ENCODE measurements at regions not wholly inside any gene's neighbourhood (a gene's known extent, or its start where the extent isn't known, plus 50 kb on each side); places are given as distances from the start of the nearest gene placed in this dataset.

DNA sequence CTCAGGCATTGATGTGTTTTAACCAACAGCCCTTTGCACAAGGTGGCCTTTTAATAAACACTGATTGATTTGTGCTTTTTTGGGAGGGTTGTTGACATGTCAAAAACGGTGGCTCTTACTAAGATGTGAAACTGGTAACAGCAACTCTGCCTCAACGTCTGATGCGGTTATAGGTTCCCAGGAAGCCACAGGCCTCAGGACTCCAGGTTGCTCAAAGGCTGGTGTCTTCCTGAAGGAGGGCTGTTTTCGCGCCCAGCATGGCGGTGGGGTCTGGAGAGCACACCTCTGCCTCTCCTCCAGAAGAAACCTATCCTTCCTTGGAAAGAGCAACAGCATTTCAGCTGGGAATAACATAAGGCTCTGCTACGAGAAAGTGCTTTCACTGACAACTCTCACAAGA lies 187.5 kb downstream of the IRF8 start:
- TF ChIP-seq, protein P1, sequence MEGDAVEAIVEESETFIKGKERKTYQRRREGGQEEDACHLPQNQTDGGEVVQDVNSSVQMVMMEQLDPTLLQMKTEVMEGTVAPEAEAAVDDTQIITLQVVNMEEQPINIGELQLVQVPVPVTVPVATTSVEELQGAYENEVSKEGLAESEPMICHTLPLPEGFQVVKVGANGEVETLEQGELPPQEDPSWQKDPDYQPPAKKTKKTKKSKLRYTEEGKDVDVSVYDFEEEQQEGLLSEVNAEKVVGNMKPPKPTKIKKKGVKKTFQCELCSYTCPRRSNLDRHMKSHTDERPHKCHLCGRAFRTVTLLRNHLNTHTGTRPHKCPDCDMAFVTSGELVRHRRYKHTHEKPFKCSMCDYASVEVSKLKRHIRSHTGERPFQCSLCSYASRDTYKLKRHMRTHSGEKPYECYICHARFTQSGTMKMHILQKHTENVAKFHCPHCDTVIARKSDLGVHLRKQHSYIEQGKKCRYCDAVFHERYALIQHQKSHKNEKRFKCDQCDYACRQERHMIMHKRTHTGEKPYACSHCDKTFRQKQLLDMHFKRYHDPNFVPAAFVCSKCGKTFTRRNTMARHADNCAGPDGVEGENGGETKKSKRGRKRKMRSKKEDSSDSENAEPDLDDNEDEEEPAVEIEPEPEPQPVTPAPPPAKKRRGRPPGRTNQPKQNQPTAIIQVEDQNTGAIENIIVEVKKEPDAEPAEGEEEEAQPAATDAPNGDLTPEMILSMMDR (IDR thresholded peaks at IDR 0.05; ENCODE audit: extremely low read depth in 1 of 2, insufficient read depth in 1 of 2, low read depth in 1 of 2, low read length in 2 of 2), result no peak
- TF ChIP-seq JUN (IDR thresholded peaks at IDR 0.05; ENCODE audit: borderline replicate concordance, insufficient read depth, insufficient read length, low read depth), result no peak
- TF ChIP-seq, protein P2, sequence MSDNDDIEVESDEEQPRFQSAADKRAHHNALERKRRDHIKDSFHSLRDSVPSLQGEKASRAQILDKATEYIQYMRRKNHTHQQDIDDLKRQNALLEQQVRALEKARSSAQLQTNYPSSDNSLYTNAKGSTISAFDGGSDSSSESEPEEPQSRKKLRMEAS (IDR thresholded peaks at IDR 0.05; ENCODE audit: insufficient read depth, insufficient read length), result no peak

Measured in endothelial cell of umbilical vein (primary cell).